ENCODE measurements at regions not wholly inside any gene's neighbourhood (a gene's known extent, or its start where the extent isn't known, plus 50 kb on each side); places are given as distances from the start of the nearest gene placed in this dataset.

DNA sequence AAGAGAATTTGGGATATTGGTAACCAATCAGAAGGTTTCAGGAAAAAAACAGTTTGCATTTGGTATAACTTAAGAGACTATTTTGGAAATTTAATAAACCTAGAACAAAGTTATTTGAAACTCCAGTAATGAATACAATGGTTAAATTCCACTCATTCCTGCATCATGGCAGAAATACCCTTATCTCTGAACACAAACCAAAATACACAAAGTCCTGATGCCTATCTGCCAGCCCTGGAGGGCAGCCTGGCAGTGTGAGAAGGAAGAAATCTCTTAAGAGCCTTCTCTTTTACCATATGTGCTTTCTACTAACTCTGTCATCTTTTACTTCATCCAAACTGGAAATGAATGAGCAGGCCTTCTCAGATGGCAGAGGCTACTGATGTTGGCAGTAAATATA is 147.1 kb upstream of the LYZL1 start:
- TF ChIP-seq, protein P1, sequence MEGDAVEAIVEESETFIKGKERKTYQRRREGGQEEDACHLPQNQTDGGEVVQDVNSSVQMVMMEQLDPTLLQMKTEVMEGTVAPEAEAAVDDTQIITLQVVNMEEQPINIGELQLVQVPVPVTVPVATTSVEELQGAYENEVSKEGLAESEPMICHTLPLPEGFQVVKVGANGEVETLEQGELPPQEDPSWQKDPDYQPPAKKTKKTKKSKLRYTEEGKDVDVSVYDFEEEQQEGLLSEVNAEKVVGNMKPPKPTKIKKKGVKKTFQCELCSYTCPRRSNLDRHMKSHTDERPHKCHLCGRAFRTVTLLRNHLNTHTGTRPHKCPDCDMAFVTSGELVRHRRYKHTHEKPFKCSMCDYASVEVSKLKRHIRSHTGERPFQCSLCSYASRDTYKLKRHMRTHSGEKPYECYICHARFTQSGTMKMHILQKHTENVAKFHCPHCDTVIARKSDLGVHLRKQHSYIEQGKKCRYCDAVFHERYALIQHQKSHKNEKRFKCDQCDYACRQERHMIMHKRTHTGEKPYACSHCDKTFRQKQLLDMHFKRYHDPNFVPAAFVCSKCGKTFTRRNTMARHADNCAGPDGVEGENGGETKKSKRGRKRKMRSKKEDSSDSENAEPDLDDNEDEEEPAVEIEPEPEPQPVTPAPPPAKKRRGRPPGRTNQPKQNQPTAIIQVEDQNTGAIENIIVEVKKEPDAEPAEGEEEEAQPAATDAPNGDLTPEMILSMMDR (IDR thresholded peaks at IDR 0.05) = no peak
- TF ChIP-seq POLR2A (IDR thresholded peaks at IDR 0.05) (no peak), POLR2AphosphoS5 (IDR thresholded peaks at IDR 0.05) (no peak), EP300 (IDR thresholded peaks at IDR 0.05) (no peak)
